ENCODE measurements at regions not wholly inside any gene's neighbourhood (a gene's known extent, or its start where the extent isn't known, plus 50 kb on each side); places are given as distances from the start of the nearest gene placed in this dataset.

DNA sequence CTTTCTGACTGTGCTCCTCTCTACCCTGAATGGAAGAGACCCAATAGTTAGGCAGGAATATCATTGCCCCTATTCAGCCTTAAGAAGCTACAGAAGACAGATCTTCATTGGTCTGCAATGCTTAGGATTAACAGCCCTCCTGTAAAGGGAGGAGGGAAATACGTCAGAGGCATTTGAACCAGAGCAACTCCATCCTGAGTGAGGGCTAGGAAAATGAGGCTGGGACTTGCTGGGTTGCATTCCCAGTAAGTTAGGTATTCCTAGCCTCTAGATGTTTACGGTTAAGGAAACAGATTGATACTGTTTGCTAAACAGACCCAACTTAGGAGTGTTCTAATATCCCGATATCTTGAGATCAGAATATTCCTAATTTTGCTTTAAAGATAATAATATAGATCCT is 63.5 kb downstream of the PCDH18 start:
- no peak for FAIRE-seq
- TF ChIP-seq PAX5 (IDR thresholded peaks at IDR 0.05; ENCODE audit: insufficient read depth, low read length, severe bottlenecking) = no peak
- no peak for TF ChIP-seq POLR2A (IDR thresholded peaks at IDR 0.05; ENCODE audit: low read depth, low read length)
- TF ChIP-seq SPI1 (IDR thresholded peaks at IDR 0.05; ENCODE audit: low read depth, low read length) = no peak
- no peak for TF ChIP-seq POLR2AphosphoS5 (IDR thresholded peaks at IDR 0.05; ENCODE audit: low read depth, low read length)
- TF ChIP-seq POU2F2 (IDR thresholded peaks at IDR 0.05; ENCODE audit: low read depth, low read length) = no peak
- TF ChIP-seq TAF1 (IDR thresholded peaks at IDR 0.05; ENCODE audit: low read depth, low read length) = no peak
- no peak for DNase-seq (ENCODE audit: insufficient read length, low spot score)

DNA sequence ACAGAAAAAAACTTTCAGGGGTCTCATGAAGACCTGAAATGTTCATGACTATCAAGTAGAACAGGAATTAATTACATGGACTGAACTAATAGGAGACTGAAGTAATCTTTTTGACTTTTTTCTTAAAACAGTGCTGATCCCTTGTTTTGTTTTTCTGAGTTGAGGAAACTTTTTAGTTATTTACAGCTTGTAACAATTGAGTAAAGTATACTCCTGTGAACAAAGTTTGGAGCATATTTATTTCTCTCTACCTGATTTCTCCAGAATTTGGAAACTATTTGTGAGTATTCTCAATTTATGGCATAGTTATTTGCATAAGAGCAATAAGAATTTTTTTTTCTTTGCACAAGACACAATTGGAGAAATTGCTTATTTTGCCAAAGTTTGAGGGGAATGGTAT is 64.8 kb downstream of the PCDH18 start:
- FAIRE-seq (no peak), DNase-seq (ENCODE audit: insufficient read length, low spot score) (no peak)
- no peak for TF ChIP-seq PAX5 (IDR thresholded peaks at IDR 0.05; ENCODE audit: insufficient read depth, low read length, severe bottlenecking)
- no peak for TF ChIP-seq SPI1 (IDR thresholded peaks at IDR 0.05; ENCODE audit: low read depth, low read length)
- no peak for TF ChIP-seq TAF1 (IDR thresholded peaks at IDR 0.05; ENCODE audit: low read depth, low read length)
- TF ChIP-seq POU2F2 (IDR thresholded peaks at IDR 0.05; ENCODE audit: low read depth, low read length) = no peak
- TF ChIP-seq POLR2AphosphoS5 (IDR thresholded peaks at IDR 0.05; ENCODE audit: low read depth, low read length) = no peak
- no peak for TF ChIP-seq POLR2A (IDR thresholded peaks at IDR 0.05; ENCODE audit: low read depth, low read length)

DNA sequence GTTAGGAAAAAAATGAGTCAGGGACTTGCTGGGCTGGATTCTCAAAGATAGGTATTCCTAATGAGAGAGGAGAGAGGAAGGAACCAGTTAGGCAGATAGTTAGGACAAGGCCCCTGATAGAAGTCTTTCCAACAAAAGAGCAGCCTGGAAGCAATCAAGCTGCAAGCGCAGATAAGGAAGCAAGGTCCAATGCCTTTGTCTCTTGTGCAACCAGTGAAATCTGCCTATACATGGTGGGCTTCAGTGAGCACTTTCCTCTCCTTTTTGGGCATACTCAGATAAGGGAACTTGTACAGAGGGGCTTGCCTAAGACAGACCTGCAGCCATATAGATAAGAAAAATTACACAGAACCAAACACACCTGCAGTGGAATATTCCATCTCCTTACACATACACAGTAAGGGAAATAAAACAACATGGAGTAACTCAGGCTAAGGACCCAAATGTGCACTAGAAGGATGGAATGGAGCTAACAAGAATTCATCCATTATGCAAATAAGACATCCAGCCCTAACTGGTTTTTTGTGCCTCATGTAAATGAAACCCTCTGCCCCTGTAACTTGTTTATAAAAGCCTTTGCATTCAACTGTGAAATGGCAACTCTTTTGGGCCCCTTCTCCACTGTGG is 68.8 kb downstream of the PCDH18 start:
- DNase-seq (ENCODE audit: insufficient read length, low spot score) = no peak
- TF ChIP-seq PAX5 (IDR thresholded peaks at IDR 0.05; ENCODE audit: insufficient read depth, low read length, severe bottlenecking) = no peak
- no peak for TF ChIP-seq TAF1 (IDR thresholded peaks at IDR 0.05; ENCODE audit: low read depth, low read length)
- no peak for TF ChIP-seq POLR2A (IDR thresholded peaks at IDR 0.05; ENCODE audit: low read depth, low read length)
- no peak for TF ChIP-seq POU2F2 (IDR thresholded peaks at IDR 0.05; ENCODE audit: low read depth, low read length)
- no peak for TF ChIP-seq POLR2AphosphoS5 (IDR thresholded peaks at IDR 0.05; ENCODE audit: low read depth, low read length)
- TF ChIP-seq SPI1 (IDR thresholded peaks at IDR 0.05; ENCODE audit: low read depth, low read length) = no peak
- FAIRE-seq = no peak

DNA sequence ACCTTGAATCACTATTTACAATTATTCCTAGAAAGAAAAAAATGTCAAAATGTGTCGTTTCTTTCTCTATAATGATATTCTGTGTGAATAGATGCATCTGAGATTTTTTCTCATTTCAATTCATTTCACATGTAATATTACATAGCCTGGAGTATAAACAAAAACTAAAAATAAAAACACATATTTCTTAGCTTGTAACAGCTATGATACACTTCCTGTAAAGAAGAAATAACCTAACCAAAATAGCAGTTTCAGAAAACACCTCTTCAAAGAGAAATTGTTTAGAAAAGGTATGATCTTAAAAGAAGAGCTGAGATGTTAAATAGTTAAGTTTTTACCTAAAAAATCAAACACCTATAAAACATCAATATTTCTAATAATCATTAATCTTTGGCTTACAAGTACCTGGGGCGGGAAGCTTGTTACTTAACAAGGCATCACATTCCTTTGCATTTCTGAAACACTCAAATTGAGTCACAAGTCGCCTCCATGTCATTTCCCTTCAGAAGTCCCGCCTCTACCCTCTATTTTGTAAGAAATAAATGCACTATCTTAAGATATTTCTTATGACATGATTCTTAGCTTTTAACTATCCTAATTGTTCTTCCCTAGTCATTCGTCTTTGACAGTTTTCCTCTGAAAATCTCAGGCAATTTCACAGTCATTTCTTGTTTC is 76.5 kb downstream of the PCDH18 start:
- no peak for FAIRE-seq
- TF ChIP-seq POU2F2 (IDR thresholded peaks at IDR 0.05; ENCODE audit: low read depth, low read length) = no peak
- TF ChIP-seq PAX5 (IDR thresholded peaks at IDR 0.05; ENCODE audit: insufficient read depth, low read length, severe bottlenecking) = no peak
- no peak for TF ChIP-seq TAF1 (IDR thresholded peaks at IDR 0.05; ENCODE audit: low read depth, low read length)
- TF ChIP-seq SPI1 (IDR thresholded peaks at IDR 0.05; ENCODE audit: low read depth, low read length) = no peak
- no peak for TF ChIP-seq POLR2AphosphoS5 (IDR thresholded peaks at IDR 0.05; ENCODE audit: low read depth, low read length)
- TF ChIP-seq POLR2A (IDR thresholded peaks at IDR 0.05; ENCODE audit: low read depth, low read length) = no peak
- no peak for DNase-seq (ENCODE audit: insufficient read length, low spot score)

DNA sequence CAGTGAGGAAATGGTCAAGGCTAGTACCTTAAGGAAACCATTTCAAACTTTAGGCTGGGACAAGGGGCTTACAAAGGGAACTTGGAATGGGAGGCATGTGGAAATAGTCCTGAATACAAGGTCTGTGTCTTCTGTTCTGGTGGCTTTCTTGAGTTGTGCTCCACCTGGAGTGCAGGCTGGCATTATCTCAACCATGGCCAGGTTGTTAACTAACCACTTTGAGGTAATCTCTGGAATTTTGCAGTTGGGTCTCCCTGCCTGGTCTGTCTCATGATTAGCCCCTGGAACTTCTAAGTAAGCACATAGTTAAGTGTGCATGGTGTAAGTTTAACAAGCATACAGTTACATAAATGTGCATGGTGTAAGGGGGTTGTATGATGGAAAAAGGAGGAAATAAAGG is 77.5 kb downstream of the PCDH18 start:
- TF ChIP-seq PAX5 (IDR thresholded peaks at IDR 0.05; ENCODE audit: insufficient read depth, low read length, severe bottlenecking) = no peak
- no peak for TF ChIP-seq TAF1 (IDR thresholded peaks at IDR 0.05; ENCODE audit: low read depth, low read length)
- no peak for TF ChIP-seq POLR2A (IDR thresholded peaks at IDR 0.05; ENCODE audit: low read depth, low read length)
- no peak for TF ChIP-seq POLR2AphosphoS5 (IDR thresholded peaks at IDR 0.05; ENCODE audit: low read depth, low read length)
- TF ChIP-seq POU2F2 (IDR thresholded peaks at IDR 0.05; ENCODE audit: low read depth, low read length) = no peak
- no peak for TF ChIP-seq SPI1 (IDR thresholded peaks at IDR 0.05; ENCODE audit: low read depth, low read length)
- no peak for FAIRE-seq
- DNase-seq (ENCODE audit: insufficient read length, low spot score) = no peak

DNA sequence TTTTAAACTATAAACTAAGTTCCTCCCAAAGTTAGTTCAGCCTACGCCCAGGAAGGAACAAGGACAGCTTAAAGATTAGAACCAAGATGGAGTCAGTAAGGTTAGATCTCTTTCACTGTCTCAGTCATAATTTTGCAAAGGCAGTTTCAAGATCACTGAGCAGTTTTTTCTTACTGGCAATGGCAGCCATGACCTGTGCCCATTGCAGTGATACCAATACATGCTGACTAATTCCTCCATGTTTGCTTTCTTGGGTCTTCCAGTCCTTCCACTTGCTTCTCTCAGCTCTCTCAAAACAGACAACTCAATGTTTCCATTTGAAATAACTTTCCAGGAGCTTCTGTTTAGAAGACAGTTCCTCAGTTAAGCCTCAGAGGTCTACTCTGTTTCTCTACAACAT is 79.5 kb downstream of the PCDH18 start:
- TF ChIP-seq TAF1 (IDR thresholded peaks at IDR 0.05; ENCODE audit: low read depth, low read length) = no peak
- TF ChIP-seq POLR2A (IDR thresholded peaks at IDR 0.05; ENCODE audit: low read depth, low read length) = no peak
- no peak for TF ChIP-seq PAX5 (IDR thresholded peaks at IDR 0.05; ENCODE audit: insufficient read depth, low read length, severe bottlenecking)
- TF ChIP-seq SPI1 (IDR thresholded peaks at IDR 0.05; ENCODE audit: low read depth, low read length) = no peak
- TF ChIP-seq POU2F2 (IDR thresholded peaks at IDR 0.05; ENCODE audit: low read depth, low read length) = no peak
- TF ChIP-seq POLR2AphosphoS5 (IDR thresholded peaks at IDR 0.05; ENCODE audit: low read depth, low read length) = no peak
- no peak for DNase-seq (ENCODE audit: insufficient read length, low spot score)

DNA sequence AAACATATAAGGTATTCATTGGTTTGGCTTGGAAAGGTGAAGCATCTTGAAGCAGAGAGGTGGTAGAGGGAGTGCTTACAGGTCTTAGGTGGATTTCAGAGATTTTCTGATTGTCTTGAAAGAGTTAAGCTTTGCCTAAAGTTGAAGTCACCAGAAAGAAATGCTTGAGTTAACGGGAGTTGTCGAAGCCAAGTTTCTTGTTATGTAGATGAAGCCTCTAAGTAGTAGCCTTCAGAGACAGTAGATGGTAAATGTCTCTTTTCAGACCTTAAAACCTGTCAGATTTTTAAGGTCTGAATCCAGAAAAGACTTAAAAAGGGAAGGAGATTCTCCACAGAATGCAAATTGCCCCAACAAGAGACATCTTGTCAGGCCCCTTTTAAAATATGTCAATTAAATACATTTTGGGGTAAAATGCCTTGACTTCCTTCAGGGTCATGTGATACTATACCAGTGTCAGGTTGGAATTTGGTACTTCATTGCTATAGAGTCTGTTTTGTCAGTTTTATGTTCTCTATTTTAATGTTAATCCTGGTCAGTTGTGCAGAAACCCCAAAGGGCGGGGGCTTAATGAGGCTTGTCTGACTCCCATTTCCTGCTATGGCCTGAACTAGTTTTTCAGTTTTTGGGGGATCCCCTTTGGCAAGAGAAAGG is 81.0 kb downstream of the PCDH18 start:
- FAIRE-seq = no peak
- DNase-seq (ENCODE audit: insufficient read length, low spot score) = no peak

More for the DNA sequence above, 79.5 kb downstream of the PCDH18 start:
- FAIRE-seq = no peak

DNA sequence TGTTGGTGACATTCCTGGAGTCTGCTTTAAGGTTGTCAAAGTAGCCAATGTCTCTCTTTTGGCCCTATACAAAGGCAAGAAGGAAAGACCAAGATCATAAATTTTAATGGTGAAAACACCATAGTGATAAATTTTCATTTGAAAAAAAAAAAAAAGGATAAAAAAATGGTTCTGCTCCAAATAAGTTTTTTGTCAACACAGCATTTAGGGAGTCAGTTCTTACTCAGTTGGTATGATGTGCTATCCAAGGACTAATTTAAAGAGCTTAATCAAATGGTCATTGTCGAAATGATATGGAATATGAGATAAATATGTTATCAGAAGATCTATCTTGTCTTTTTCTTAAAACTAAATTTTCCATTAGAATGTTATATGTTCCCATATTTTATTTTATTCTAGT is 83.9 kb downstream of the PCDH18 start:
- TF ChIP-seq POLR2A (IDR thresholded peaks at IDR 0.05; ENCODE audit: low read depth, low read length) (no peak), PAX5 (IDR thresholded peaks at IDR 0.05; ENCODE audit: insufficient read depth, low read length, severe bottlenecking) (no peak), SPI1 (IDR thresholded peaks at IDR 0.05; ENCODE audit: low read depth, low read length) (no peak), TAF1 (IDR thresholded peaks at IDR 0.05; ENCODE audit: low read depth, low read length) (no peak), POLR2AphosphoS5 (IDR thresholded peaks at IDR 0.05; ENCODE audit: low read depth, low read length) (no peak), POU2F2 (IDR thresholded peaks at IDR 0.05; ENCODE audit: low read depth, low read length) (no peak)
- DNase-seq (ENCODE audit: insufficient read length, low spot score) (no peak), FAIRE-seq (no peak)

More for the DNA sequence above, 81.0 kb downstream of the PCDH18 start:
- TF ChIP-seq POLR2AphosphoS5 (IDR thresholded peaks at IDR 0.05; ENCODE audit: low read depth, low read length) (no peak), SPI1 (IDR thresholded peaks at IDR 0.05; ENCODE audit: low read depth, low read length) (no peak)

DNA sequence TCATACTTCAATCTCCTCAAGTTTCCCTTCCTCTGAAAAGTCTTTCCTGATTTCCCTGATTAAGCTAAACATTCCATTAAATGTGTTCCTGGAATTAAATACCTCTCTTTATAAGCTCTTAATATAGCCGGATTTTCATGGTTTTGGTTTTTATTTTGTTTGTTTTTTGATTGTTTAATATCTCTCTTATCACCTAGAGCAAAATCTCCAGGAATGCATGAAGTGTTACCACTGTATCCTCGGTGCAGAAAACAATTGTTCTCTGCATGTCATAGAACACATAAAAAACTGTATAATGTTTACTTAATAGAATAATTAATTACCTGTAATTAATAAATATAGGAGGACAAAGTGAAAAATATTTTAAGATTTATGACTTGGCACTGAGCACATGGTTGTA is 86.2 kb downstream of the PCDH18 start:
- TF ChIP-seq POU2F2 (IDR thresholded peaks at IDR 0.05; ENCODE audit: low read depth, low read length) (no peak), SPI1 (IDR thresholded peaks at IDR 0.05; ENCODE audit: low read depth, low read length) (no peak), POLR2AphosphoS5 (IDR thresholded peaks at IDR 0.05; ENCODE audit: low read depth, low read length) (no peak), PAX5 (IDR thresholded peaks at IDR 0.05; ENCODE audit: insufficient read depth, low read length, severe bottlenecking) (no peak), TAF1 (IDR thresholded peaks at IDR 0.05; ENCODE audit: low read depth, low read length) (no peak), POLR2A (IDR thresholded peaks at IDR 0.05; ENCODE audit: low read depth, low read length) (no peak)
- FAIRE-seq (no peak), DNase-seq (ENCODE audit: insufficient read length, low spot score) (no peak)
